ENCODE measurements at regions not wholly inside any gene's neighbourhood (a gene's known extent, or its start where the extent isn't known, plus 50 kb on each side); places are given as distances from the start of the nearest gene placed in this dataset.

- TF ChIP-seq POLR2AphosphoS5 (IDR thresholded peaks at IDR 0.05) (no peak), CTCF (IDR thresholded peaks at IDR 0.05) (no peak), POLR2A (IDR thresholded peaks at IDR 0.05) (no peak)
Observed at GRCh38 chrX:36897690-36898089, 110.5 kb upstream of the FAM47C start.

Data from breast epithelium (tissue), 3 donors.